H9 (cell line): ENCODE measurements at regions not wholly inside any gene's neighbourhood (a gene's known extent, or its start where the extent isn't known, plus 50 kb on each side); places are given as distances from the start of the nearest gene placed in this dataset.

Experiments used
- DNase-seq: peaks from one replicate; pipeline ENCODE4 v3.0.0-alpha.2; 2017
- H2AFZ ChIP-seq: one replicate; pipeline ENCODE4 v1.6.1; 2013; ENCODE audit warnings: mild to moderate bottlenecking, low read length, control low read depth, moderate library complexity
- H2AK5ac ChIP-seq: 2 replicates; pipeline ENCODE4 v1.6.1; 2013; ENCODE audit warnings: low read length, control low read depth, mixed read lengths; ENCODE audit not compliant: insufficient read length
- H2BK120ac ChIP-seq: one replicate; pipeline ENCODE4 v1.6.1; 2013; ENCODE audit warnings: low read depth, mild to moderate bottlenecking, low read length, control low read depth, inconsistent platforms; ENCODE audit not compliant: poor library complexity, severe bottlenecking
- H2BK12ac ChIP-seq: 2 replicates; pipeline ENCODE4 v1.6.1; 2013; ENCODE audit warnings: low read length, control low read depth, mixed read lengths, low read depth; ENCODE audit not compliant: insufficient read length
- H2BK15ac ChIP-seq: 2 replicates; pipeline ENCODE4 v1.6.1; 2013; ENCODE audit warnings: low read depth, low read length, control low read depth
- H2BK20ac ChIP-seq: one replicate; pipeline ENCODE4 v1.6.1; 2013; ENCODE audit warnings: low read depth, mild to moderate bottlenecking, low read length, control low read depth, inconsistent platforms; ENCODE audit not compliant: poor library complexity, severe bottlenecking
- H2BK5ac ChIP-seq: 2 replicates; pipeline ENCODE4 v1.6.1; 2013; ENCODE audit warnings: low read length, control low read depth, mixed read lengths; ENCODE audit not compliant: insufficient read length
- H3K14ac ChIP-seq: 2 replicates; pipeline ENCODE4 v1.6.1; 2013; ENCODE audit warnings: low read length, control low read depth; ENCODE audit not compliant: insufficient read depth
- H3K18ac ChIP-seq: 2 replicates; pipeline ENCODE4 v1.6.1; 2013; ENCODE audit warnings: low read depth, mild to moderate bottlenecking, mixed read lengths, low read length, control low read depth; ENCODE audit not compliant: insufficient read length
- H3K23ac ChIP-seq: 2 replicates; pipeline ENCODE4 v1.6.1; 2013; ENCODE audit warnings: low read length, control low read depth, mixed read lengths, low read depth; ENCODE audit not compliant: insufficient read length
- H3K23me2 ChIP-seq: 2 replicates; pipeline ENCODE4 v1.6.1; 2013; ENCODE audit warnings: low read depth, mild to moderate bottlenecking, mixed read lengths, low read length, control low read depth; ENCODE audit not compliant: insufficient read length, poor library complexity, severe bottlenecking
- H3K27ac ChIP-seq: 2 replicates; pipeline ENCODE4 v1.5.1; 2013; ENCODE audit warnings: low read length, control low read depth, mixed read lengths, low read depth; ENCODE audit not compliant: insufficient read length
- H3K27me3 ChIP-seq: 2 replicates; pipeline ENCODE4 v1.6.1; 2013; ENCODE audit warnings: low read length, control low read depth, inconsistent platforms; ENCODE audit not compliant: insufficient read depth
- H3K4ac ChIP-seq: 2 replicates; pipeline ENCODE4 v1.6.1; 2013; ENCODE audit warnings: low read depth, mild to moderate bottlenecking, control low read depth, inconsistent platforms, low read length, moderate library complexity
- H3K4me1 ChIP-seq: 2 replicates; pipeline ENCODE4 v1.6.1; 2013; ENCODE audit warnings: low read length, control low read depth, inconsistent platforms; ENCODE audit not compliant: insufficient read depth
- H3K4me2 ChIP-seq: 2 replicates; pipeline ENCODE4 v1.6.1; 2013; ENCODE audit warnings: low read length, control low read depth, mixed read lengths; ENCODE audit not compliant: insufficient read length, insufficient read depth
- H3K56ac ChIP-seq: 2 replicates; pipeline ENCODE4 v1.6.1; 2013; ENCODE audit warnings: low read depth, mild to moderate bottlenecking, mixed read lengths, low read length, control low read depth; ENCODE audit not compliant: insufficient read length
- H3K79me1 ChIP-seq: 2 replicates; pipeline ENCODE4 v1.6.1; 2013; ENCODE audit warnings: low read depth, mild to moderate bottlenecking, moderate library complexity, low read length, control low read depth, inconsistent platforms; ENCODE audit not compliant: insufficient read depth, poor library complexity, severe bottlenecking
- H3K79me2 ChIP-seq: 2 replicates; pipeline ENCODE4 v1.6.1; 2013; ENCODE audit warnings: low read length, control low read depth, inconsistent platforms; ENCODE audit not compliant: insufficient read depth
- H3K9ac ChIP-seq: 2 replicates; pipeline ENCODE4 v1.6.1; 2013; ENCODE audit warnings: low read length, control low read depth, mixed read lengths; ENCODE audit not compliant: insufficient read length; ENCODE audit errors: extremely low read depth
- H3K9me3 ChIP-seq: one replicate; pipeline ENCODE4 v1.6.1; 2013; ENCODE audit warnings: low read depth, low read length, inconsistent platforms; ENCODE audit not compliant: control insufficient read depth
- H3T11ph ChIP-seq: one replicate; pipeline ENCODE4 v1.6.1; 2013; ENCODE audit warnings: mild to moderate bottlenecking, low read length, control low read depth, inconsistent platforms
- H4K20me1 ChIP-seq: one replicate; pipeline ENCODE4 v1.6.1; 2013; ENCODE audit not compliant: control insufficient read depth, insufficient read length, insufficient read depth
- H4K5ac ChIP-seq: 2 replicates; pipeline ENCODE4 v1.6.1; 2013; ENCODE audit warnings: low read depth, mild to moderate bottlenecking, mixed read lengths, low read length, control low read depth; ENCODE audit not compliant: insufficient read length
- H4K8ac ChIP-seq: replicated peaks from 2 replicates; pipeline ENCODE4 v1.6.1; 2013; ENCODE audit warnings: low read length, control low read depth, mixed read lengths, low read depth; ENCODE audit not compliant: insufficient read length
- H4K91ac ChIP-seq: 2 replicates; pipeline ENCODE4 v1.6.1; 2013; ENCODE audit warnings: low read depth, mild to moderate bottlenecking, moderate library complexity, mixed read lengths, low read length, control low read depth; ENCODE audit not compliant: insufficient read length
- H3K27ac Mint-ChIP-seq, 3 experiments: 2 replicates in 2 of 3; 3 replicates in 1 of 3; pipeline ENCODE4 v1.8.0; 2020 to 2021; ENCODE audit warnings: mixed read lengths in 3 of 3, mild to moderate bottlenecking in 1 of 3, moderate library complexity in 1 of 3
- H3K27me3 Mint-ChIP-seq: 2 replicates; pipeline ENCODE4 v1.8.0; 2021; ENCODE audit warnings: low read depth, mild to moderate bottlenecking, moderate library complexity, mixed read lengths
- H3K36me3 Mint-ChIP-seq, 3 experiments: 2 replicates in 2 of 3; 3 replicates in 1 of 3; pipeline ENCODE4 v1.8.0; 2020 to 2021; ENCODE audit warnings: low read depth in 3 of 3, mixed read lengths in 3 of 3; ENCODE audit not compliant: insufficient read depth in 1 of 3
- H3K4me1 Mint-ChIP-seq, 2 experiments: 2 replicates each; pipeline ENCODE4 v1.8.0; 2020; ENCODE audit warnings: mixed read lengths in 2 of 2
- H3K4me3 Mint-ChIP-seq, 2 experiments: 2 replicates in 1 of 2; 3 replicates in 1 of 2; pipeline ENCODE4 v1.8.0; 2020 to 2021; ENCODE audit warnings: mild to moderate bottlenecking in 2 of 2, mixed read lengths in 2 of 2, moderate library complexity in 1 of 2
- H3K9me3 Mint-ChIP-seq, 2 experiments: 2 replicates in 1 of 2; 3 replicates in 1 of 2; pipeline ENCODE4 v1.8.0; 2020; ENCODE audit warnings: mild to moderate bottlenecking in 2 of 2, mixed read lengths in 2 of 2, moderate library complexity in 1 of 2
- WGBS: extraction: QIAGEN DNeasy Blood & Tissue Kit; methylation state at CpG from one replicate; pipeline ENCODE4 v1.1.7; 2013; ENCODE audit warnings: missing lambda C conversion rate, low lambda C conversion rate, mixed read lengths; ENCODE audit not compliant: insufficient read length; ENCODE audit errors: extremely low coverage; 5-methylcytosine and 5-hydroxymethylcytosine counted together
- TF ChIP-seq, protein P1 (sequence below): fragments of 200-600 bp; sonication (generic); conservative IDR thresholded peaks from 3 replicates; pipeline ENCODE4 v1.8.0; 2021; ENCODE audit warnings: antibody characterized with exemption, mild to moderate bottlenecking

DNA sequence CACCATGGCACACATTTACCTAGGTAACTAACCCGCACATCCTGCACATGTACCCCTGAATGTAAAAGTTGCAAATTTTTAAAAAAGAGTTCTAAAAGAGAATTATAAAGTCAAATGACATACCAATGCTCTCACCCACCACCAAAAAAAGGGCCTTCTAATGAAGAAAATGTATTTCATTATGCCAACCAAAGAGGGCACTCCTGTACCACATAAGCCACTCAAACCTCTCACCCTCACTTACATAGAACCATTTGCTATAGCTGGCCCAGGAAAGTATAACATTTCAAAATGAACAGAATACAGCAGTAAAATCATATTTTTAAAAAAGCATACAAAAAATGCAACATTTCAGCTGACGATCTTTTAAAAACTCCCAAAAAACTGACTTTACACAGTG is 241.5 kb upstream of the PKDCC start:
- H3K4ac ChIP-seq, result no peak overlapping the region
- H2BK120ac ChIP-seq, result no peak overlapping the region
- H4K8ac ChIP-seq, result no peak overlapping the region
- no peak overlapping the region for H2BK20ac ChIP-seq
- H2AFZ ChIP-seq, result no peak overlapping the region
- H3K79me1 ChIP-seq, result no peaks in the 10 kb centered on the region
- TF ChIP-seq, protein P1, sequence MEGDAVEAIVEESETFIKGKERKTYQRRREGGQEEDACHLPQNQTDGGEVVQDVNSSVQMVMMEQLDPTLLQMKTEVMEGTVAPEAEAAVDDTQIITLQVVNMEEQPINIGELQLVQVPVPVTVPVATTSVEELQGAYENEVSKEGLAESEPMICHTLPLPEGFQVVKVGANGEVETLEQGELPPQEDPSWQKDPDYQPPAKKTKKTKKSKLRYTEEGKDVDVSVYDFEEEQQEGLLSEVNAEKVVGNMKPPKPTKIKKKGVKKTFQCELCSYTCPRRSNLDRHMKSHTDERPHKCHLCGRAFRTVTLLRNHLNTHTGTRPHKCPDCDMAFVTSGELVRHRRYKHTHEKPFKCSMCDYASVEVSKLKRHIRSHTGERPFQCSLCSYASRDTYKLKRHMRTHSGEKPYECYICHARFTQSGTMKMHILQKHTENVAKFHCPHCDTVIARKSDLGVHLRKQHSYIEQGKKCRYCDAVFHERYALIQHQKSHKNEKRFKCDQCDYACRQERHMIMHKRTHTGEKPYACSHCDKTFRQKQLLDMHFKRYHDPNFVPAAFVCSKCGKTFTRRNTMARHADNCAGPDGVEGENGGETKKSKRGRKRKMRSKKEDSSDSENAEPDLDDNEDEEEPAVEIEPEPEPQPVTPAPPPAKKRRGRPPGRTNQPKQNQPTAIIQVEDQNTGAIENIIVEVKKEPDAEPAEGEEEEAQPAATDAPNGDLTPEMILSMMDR, result peak; percentile 51; the same call in 2 of the 3 replicates
- no peak overlapping the region for H3K18ac ChIP-seq
- H3K14ac ChIP-seq, result no peak overlapping the region
- H4K5ac ChIP-seq, result no peak overlapping the region
- no peak overlapping the region for H2BK5ac ChIP-seq
- Mint-ChIP-seq H3K4me1 (no peaks in the 10 kb centered on the region), H3K4me3 (no peak overlapping the region), H3K9me3 (peaks cover 6 to 11% of the 10 kb centered on the region in 2 experiments), H3K27me3 (no peaks in the 10 kb centered on the region), H3K36me3 (peaks cover 0 to 5% (median 0%) of the 10 kb centered on the region in 3 experiments; a peak in 3 of 7 replicates), H3K27ac (no peak overlapping the region)
- H4K20me1 ChIP-seq, result no peaks in the 10 kb centered on the region
- H2BK15ac ChIP-seq, result no peak overlapping the region
- H3K4me1 ChIP-seq, result no peaks in the 10 kb centered on the region
- H2BK12ac ChIP-seq, result no peak overlapping the region
- H3K23me2 ChIP-seq, result no peaks in the 10 kb centered on the region
- DNase-seq, result no peak
- no peak overlapping the region for H3K56ac ChIP-seq
- no peak overlapping the region for H3T11ph ChIP-seq
- H3K79me2 ChIP-seq, result no peaks in the 10 kb centered on the region
- no peak overlapping the region for H4K91ac ChIP-seq
- H2AK5ac ChIP-seq, result no peak overlapping the region
- WGBS, result no CpG with 5 or more reads among the region's 2 CpGs
- no peak overlapping the region for H3K27ac ChIP-seq
- no peaks in the 10 kb centered on the region for H3K9me3 ChIP-seq
- H3K4me2 ChIP-seq, result no peak overlapping the region
- H3K23ac ChIP-seq, result no peak overlapping the region
- H3K9ac ChIP-seq, result no peak overlapping the region
- no peaks in the 10 kb centered on the region for H3K27me3 ChIP-seq
